HG02798 (cell line): ENCODE measurements at regions not wholly inside any gene's neighbourhood (a gene's known extent, or its start where the extent isn't known, plus 50 kb on each side); places are given as distances from the start of the nearest gene placed in this dataset.

Experiments
- ATAC-seq: cut with Tn5 transposase; IDR thresholded peaks from one replicate; pipeline ENCODE4 v1.9.1; 2021; ENCODE audit warnings: mild to moderate bottlenecking; ENCODE audit not compliant: unreplicated experiment, poor library complexity

GRCh38 chr18:77960791-77961410, 711.3 kb downstream of the GALR1 start:
- ATAC-seq, result no peak

- ATAC-seq, result no peak
These were observed 717.4 kb downstream of the GALR1 start for GRCh38 chr18:77967071-77967470.

- no peak for ATAC-seq
These were observed 718.1 kb downstream of the GALR1 start for GRCh38 chr18:77967791-77968190.

- no peak for ATAC-seq
These were observed 720.3 kb downstream of the GALR1 start for GRCh38 chr18:77969972-77970371.

- no peak for ATAC-seq
These were observed 721.2 kb downstream of the GALR1 start for GRCh38 chr18:77970814-77971213.

GRCh38 chr18:77973745-77974144, 724.1 kb downstream of the GALR1 start:
- no peak for ATAC-seq

- no peak for ATAC-seq
These were observed 724.7 kb downstream of the GALR1 start for GRCh38 chr18:77974329-77974728.

- no peak for ATAC-seq
These were observed 727.7 kb downstream of the GALR1 start for GRCh38 chr18:77977331-77977730.

GRCh38 chr18:77980275-77980674, 730.6 kb downstream of the GALR1 start:
- ATAC-seq, result no peak

GRCh38 chr18:77981874-77982273, 732.2 kb downstream of the GALR1 start:
- no peak for ATAC-seq

- no peak for ATAC-seq
These were observed 733.6 kb downstream of the GALR1 start for GRCh38 chr18:77983270-77983669.

GRCh38 chr18:77984178-77984577, 734.5 kb downstream of the GALR1 start:
- no peak for ATAC-seq

GRCh38 chr18:77984833-77985232, 735.2 kb downstream of the GALR1 start:
- ATAC-seq, result no peak

GRCh38 chr18:77985526-77986281, 736.1 kb downstream of the GALR1 start:
- no peak for ATAC-seq

GRCh38 chr18:77990131-77990530, 740.5 kb downstream of the GALR1 start:
- no peak for ATAC-seq

GRCh38 chr18:77990901-77991300, 741.3 kb downstream of the GALR1 start:
- no peak for ATAC-seq

- no peak for ATAC-seq
These were observed 742.4 kb downstream of the GALR1 start for GRCh38 chr18:77992057-77992456.

GRCh38 chr18:77993188-77993981, 743.7 kb downstream of the GALR1 start:
- no peak for ATAC-seq

GRCh38 chr18:77995593-77995992, 745.9 kb downstream of the GALR1 start:
- no peak for ATAC-seq

GRCh38 chr18:77996737-77997136, 747.1 kb downstream of the GALR1 start:
- no peak for ATAC-seq

GRCh38 chr18:78001811-78002210, 752.2 kb downstream of the GALR1 start:
- no peak for ATAC-seq
